HG02798 (cell line): ENCODE measurements at regions not wholly inside any gene's neighbourhood (a gene's known extent, or its start where the extent isn't known, plus 50 kb on each side); places are given as distances from the start of the nearest gene placed in this dataset.
"Not testable (repeated sequence)": the region's sequence is repeated elsewhere in the genome, so short reads cannot be mapped to it uniquely, and the experiment has no call there.

Source experiments
- ATAC-seq: cut with Tn5 transposase; IDR thresholded peaks from one replicate; pipeline ENCODE4 v1.9.1; 2021; ENCODE audit warnings: mild to moderate bottlenecking; ENCODE audit not compliant: unreplicated experiment, poor library complexity

DNA sequence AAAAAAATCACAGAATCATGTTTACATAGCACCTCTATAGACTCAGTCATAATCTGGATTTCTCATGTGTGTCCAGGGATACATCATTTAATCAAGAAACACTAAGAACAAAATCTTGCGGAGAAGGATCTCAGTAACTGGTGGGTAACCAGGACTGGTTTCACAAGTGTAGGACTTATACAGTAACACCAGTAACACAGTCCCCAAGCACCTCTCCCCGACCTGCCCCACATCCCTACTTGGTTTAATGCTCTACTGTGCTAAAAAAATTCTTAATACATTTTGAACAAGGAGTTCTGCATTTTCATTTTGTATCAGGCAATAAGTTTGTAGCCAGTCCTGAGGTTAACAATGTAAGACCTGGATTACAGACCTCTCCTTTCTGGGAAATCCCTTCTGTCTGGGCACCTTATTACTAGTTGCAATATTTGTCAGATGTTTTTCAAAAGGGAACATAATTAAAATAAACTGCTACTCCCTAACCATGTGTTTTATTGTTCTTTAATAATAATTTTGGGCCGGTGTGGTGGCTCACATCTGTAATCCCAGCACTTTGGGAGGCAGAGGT is 57.6 kb upstream of the BBX start:
- ATAC-seq, result peak; percentile 66

DNA sequence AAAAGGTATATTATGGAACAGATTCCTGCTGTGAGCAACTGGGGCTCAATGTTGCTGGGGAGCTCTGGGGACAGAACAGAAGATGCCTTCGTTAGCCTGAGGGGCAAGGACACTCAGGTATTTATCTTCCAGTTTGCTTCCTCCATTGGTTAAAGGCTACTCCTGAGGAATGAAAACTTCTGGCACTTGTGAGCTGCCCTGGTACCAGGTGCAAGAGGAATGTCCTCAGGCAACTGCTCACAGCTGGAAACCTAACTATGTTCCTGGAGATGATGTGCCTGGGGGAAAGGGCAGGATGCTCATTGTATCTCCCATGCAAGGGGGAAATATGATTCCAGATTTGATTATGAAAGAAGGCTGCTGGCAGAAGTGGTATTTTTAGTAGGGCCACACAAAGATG is 54.0 kb upstream of the BBX start:
- ATAC-seq, result no peak

GRCh38 chr3:107470496-107470895 is 52.3 kb upstream of the BBX start:
- not testable (repeated sequence) for ATAC-seq
